SK-N-SH treated with all-trans-retinoic acid at 6 μM for 48 hours (cell line): ENCODE measurements at regions not wholly inside any gene's neighbourhood (a gene's known extent, or its start where the extent isn't known, plus 50 kb on each side); places are given as distances from the start of the nearest gene placed in this dataset.

Experiments used
- ATAC-seq: fragments of 200-7000 bp; cut with Tn5 transposase; 3 replicates; pipeline ENCODE4 v1.9.1; 2020; ENCODE audit warnings: mild to moderate bottlenecking, moderate library complexity
- BACH2 ChIP-seq: fragments of 250-450 bp; sonication (Bioruptor Pico); IDR thresholded peaks from 2 replicates; pipeline ENCODE4 v1.9.0; 2021; ENCODE audit warnings: mild to moderate bottlenecking, borderline replicate concordance
- CREB5 ChIP-seq: fragments of 250-450 bp; sonication (Bioruptor Pico); IDR thresholded peaks from 2 replicates; pipeline ENCODE4 v1.5.1; 2020; ENCODE audit warnings: low read depth, mild to moderate bottlenecking, moderate library complexity
- ESRRG ChIP-seq: fragments of 250-450 bp; sonication (Bioruptor Pico); IDR thresholded peaks from 2 replicates; pipeline ENCODE4 v1.6.1; 2021; ENCODE audit warnings: mild to moderate bottlenecking
- ISL1 ChIP-seq: fragments of 250-450 bp; sonication (Bioruptor Pico); IDR thresholded peaks from 2 replicates; pipeline ENCODE4 v2.1.2; 2022; ENCODE audit warnings: mild to moderate bottlenecking, moderate library complexity
- OSR1 ChIP-seq: fragments of 250-450 bp; sonication (Bioruptor Pico); IDR thresholded peaks from 2 replicates; pipeline ENCODE4 v1.8.0; 2022; ENCODE audit warnings: moderate library complexity, mild to moderate bottlenecking, inconsistent platforms
- PPARA ChIP-seq: fragments of 250-450 bp; sonication (Bioruptor Pico); IDR thresholded peaks from 2 replicates; pipeline ENCODE4 v1.5.0; 2020; ENCODE audit warnings: mild to moderate bottlenecking, borderline replicate concordance
- RARB ChIP-seq: fragments of 250-450 bp; sonication (Bioruptor Pico); IDR thresholded peaks from 2 replicates; pipeline ENCODE4 v1.8.0; 2021; ENCODE audit warnings: mild to moderate bottlenecking, moderate library complexity
- TOX ChIP-seq: fragments of 250-450 bp; sonication (Bioruptor Pico); IDR thresholded peaks from 2 replicates; pipeline ENCODE4 v1.8.0; 2021; ENCODE audit warnings: mild to moderate bottlenecking, moderate library complexity, borderline replicate concordance
- TSHZ2 ChIP-seq: fragments of 250-450 bp; sonication (Bioruptor Pico); IDR thresholded peaks from 2 replicates; pipeline ENCODE4 v1.5.0; 2020; ENCODE audit warnings: mild to moderate bottlenecking, moderate library complexity
- ZFP3 ChIP-seq: fragments of 250-450 bp; sonication (Bioruptor Pico); IDR thresholded peaks from 2 replicates; pipeline ENCODE4 v1.5.0; 2020; ENCODE audit warnings: mild to moderate bottlenecking, moderate library complexity
- ZFP30 ChIP-seq: fragments of 450-650 bp; formaldehyde crosslinking; IDR thresholded peaks from 2 replicates; pipeline ENCODE4 v1.5.0; 2022; ENCODE audit warnings: mild to moderate bottlenecking, moderate library complexity
- ZNF565 ChIP-seq: fragments of 450-650 bp; formaldehyde crosslinking; conservative IDR thresholded peaks from 2 replicates; pipeline ENCODE4 v1.5.0; 2020; ENCODE audit warnings: low read depth, mild to moderate bottlenecking, moderate library complexity
- ZNF8 ChIP-seq: fragments of 450-650 bp; formaldehyde crosslinking; IDR thresholded peaks from 2 replicates; pipeline ENCODE4 v1.5.0; 2020; ENCODE audit warnings: mild to moderate bottlenecking, moderate library complexity
- TF ChIP-seq, protein P1 (sequence below): fragments of 250-450 bp; sonication (Bioruptor Pico); IDR thresholded peaks from 2 replicates; pipeline ENCODE4 v1.8.0; 2020; ENCODE audit warnings: mild to moderate bottlenecking, moderate library complexity, borderline replicate concordance
- TF ChIP-seq, protein P2 (sequence below): fragments of 250-450 bp; sonication (Bioruptor Pico); IDR thresholded peaks from 2 replicates; pipeline ENCODE4 v1.5.1; 2021; ENCODE audit warnings: mild to moderate bottlenecking, moderate library complexity

GRCh38 chr16:66144641-66145040, 221.8 kb upstream of the CDH5 start:
- TF ChIP-seq ZNF8 (CRISPR knock-in tag), result no peak
- ATAC-seq, result no peak

DNA sequence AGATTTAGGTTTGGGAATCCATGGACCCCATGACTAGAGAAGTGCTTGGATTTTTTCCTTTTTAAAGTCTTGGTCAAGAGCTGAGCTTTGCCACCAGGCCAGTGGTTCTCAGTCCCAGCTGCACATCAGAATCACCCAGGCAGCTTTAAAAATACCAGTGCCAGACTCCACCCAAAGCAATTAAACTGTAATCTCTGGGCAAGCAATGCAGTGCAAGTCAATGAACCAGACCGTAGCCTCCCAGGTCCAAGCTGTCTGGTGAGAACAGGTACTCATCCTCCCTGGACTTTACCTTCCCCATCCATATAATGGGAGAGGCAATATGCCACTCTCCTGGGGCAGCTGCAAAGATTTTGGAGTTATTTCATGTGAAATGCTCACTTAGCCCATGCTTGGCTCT, 223.1 kb upstream of the CDH5 start:
- TF ChIP-seq, protein P1, sequence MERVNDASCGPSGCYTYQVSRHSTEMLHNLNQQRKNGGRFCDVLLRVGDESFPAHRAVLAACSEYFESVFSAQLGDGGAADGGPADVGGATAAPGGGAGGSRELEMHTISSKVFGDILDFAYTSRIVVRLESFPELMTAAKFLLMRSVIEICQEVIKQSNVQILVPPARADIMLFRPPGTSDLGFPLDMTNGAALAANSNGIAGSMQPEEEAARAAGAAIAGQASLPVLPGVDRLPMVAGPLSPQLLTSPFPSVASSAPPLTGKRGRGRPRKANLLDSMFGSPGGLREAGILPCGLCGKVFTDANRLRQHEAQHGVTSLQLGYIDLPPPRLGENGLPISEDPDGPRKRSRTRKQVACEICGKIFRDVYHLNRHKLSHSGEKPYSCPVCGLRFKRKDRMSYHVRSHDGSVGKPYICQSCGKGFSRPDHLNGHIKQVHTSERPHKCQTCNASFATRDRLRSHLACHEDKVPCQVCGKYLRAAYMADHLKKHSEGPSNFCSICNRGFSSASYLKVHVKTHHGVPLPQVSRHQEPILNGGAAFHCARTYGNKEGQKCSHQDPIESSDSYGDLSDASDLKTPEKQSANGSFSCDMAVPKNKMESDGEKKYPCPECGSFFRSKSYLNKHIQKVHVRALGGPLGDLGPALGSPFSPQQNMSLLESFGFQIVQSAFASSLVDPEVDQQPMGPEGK (CRISPR knock-in tag), result no peak
- TF ChIP-seq ZNF565 (CRISPR knock-in tag) (no peak), BACH2 (no peak), RARB (CRISPR knock-in tag) (no peak), TOX (CRISPR knock-in tag) (no peak), PPARA (no peak), ISL1 (CRISPR knock-in tag) (no peak), TSHZ2 (no peak), OSR1 (CRISPR knock-in tag) (no peak)
- TF ChIP-seq, protein P2, sequence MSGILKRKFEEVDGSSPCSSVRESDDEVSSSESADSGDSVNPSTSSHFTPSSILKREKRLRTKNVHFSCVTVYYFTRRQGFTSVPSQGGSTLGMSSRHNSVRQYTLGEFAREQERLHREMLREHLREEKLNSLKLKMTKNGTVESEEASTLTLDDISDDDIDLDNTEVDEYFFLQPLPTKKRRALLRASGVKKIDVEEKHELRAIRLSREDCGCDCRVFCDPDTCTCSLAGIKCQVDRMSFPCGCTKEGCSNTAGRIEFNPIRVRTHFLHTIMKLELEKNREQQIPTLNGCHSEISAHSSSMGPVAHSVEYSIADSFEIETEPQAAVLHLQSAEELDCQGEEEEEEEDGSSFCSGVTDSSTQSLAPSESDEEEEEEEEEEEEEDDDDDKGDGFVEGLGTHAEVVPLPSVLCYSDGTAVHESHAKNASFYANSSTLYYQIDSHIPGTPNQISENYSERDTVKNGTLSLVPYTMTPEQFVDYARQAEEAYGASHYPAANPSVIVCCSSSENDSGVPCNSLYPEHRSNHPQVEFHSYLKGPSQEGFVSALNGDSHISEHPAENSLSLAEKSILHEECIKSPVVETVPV (CRISPR knock-in tag), result no peak
- ATAC-seq, result no peak

DNA sequence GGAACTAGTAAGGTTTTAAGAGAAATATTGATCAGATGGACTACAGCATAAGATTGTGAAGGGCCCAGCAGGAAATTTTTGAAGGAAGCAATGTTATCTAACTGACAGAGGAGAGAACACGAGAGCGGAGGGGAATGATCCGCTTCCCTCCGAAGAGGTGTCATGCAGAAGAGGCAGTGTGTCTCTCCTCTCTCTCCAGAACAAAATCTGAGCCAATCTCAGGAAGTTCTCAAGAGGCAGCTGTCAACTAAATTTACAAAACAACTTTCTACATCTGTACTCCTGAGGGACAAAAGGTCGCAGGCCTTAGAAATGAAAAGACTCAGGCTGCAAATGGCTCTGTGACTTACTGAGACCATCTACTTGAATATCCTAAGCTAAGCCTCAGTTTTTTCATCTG, 224.6 kb upstream of the CDH5 start:
- TF ChIP-seq, protein P2 (CRISPR knock-in tag), result no peak
- TF ChIP-seq, protein P1 (CRISPR knock-in tag), result no peak
- no peak for TF ChIP-seq RARB (CRISPR knock-in tag)
- TF ChIP-seq TSHZ2, result no peak
- no peak for TF ChIP-seq ZFP30 (CRISPR knock-in tag)
- no peak for ATAC-seq

- no peak for ATAC-seq
These were observed 228.6 kb upstream of the CDH5 start for GRCh38 chr16:66137853-66138252.

More at GRCh38 chr16:66137853-66138252, 228.6 kb upstream of the CDH5 start:
- no peak for TF ChIP-seq PPARA
- no peak for TF ChIP-seq BACH2
- TF ChIP-seq ISL1 (CRISPR knock-in tag), result no peak
- TF ChIP-seq ESRRG (CRISPR knock-in tag), result no peak
- TF ChIP-seq ZNF565 (CRISPR knock-in tag), result no peak
- TF ChIP-seq ZFP3, result no peak
- no peak for TF ChIP-seq CREB5 (CRISPR knock-in tag)
